NCI-H345 (cell line): ENCODE measurements at regions not wholly inside any gene's neighbourhood (a gene's known extent, or its start where the extent isn't known, plus 50 kb on each side); places are given as distances from the start of the nearest gene placed in this dataset.

Experiments
- DNase-seq: peaks from one replicate; lab custom pipeline; 2025; lab: John Stamatoyannopoulos, UW

GRCh38 chr11:112822478-112823274 lies 138.5 kb upstream of the NCAM1 start:
- peak; percentile 4 for DNase-seq

- DNase-seq: no peak
Measured at GRCh38 chr11:112826026-112826425, 135.2 kb upstream of the NCAM1 start.

- no peak for DNase-seq
Measured at GRCh38 chr11:112826788-112827187, 134.4 kb upstream of the NCAM1 start.

DNA sequence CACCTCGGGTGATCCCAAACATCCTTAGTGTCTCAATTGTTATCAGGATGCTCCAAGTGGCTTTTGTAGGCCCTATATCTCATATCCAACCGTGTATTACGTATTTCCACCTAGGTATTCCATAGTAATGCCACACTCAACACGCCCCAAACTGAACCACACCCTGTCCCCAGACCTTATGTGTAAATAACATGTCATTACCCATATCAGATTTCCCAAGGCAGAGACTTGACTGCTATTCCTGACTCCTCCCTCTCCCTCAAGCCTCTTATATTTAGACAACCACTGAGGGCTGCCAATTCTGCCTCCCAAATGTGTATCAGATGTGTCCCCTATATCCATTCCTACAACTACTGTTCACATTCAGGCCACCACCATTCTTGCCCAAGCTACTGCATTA lies 132.8 kb upstream of the NCAM1 start:
- no peak for DNase-seq

- DNase-seq: no peak
Measured at GRCh38 chr11:112829971-112830654, 131.1 kb upstream of the NCAM1 start.

- DNase-seq: no peak
Measured at GRCh38 chr11:112831041-112831440, 130.2 kb upstream of the NCAM1 start.

DNA sequence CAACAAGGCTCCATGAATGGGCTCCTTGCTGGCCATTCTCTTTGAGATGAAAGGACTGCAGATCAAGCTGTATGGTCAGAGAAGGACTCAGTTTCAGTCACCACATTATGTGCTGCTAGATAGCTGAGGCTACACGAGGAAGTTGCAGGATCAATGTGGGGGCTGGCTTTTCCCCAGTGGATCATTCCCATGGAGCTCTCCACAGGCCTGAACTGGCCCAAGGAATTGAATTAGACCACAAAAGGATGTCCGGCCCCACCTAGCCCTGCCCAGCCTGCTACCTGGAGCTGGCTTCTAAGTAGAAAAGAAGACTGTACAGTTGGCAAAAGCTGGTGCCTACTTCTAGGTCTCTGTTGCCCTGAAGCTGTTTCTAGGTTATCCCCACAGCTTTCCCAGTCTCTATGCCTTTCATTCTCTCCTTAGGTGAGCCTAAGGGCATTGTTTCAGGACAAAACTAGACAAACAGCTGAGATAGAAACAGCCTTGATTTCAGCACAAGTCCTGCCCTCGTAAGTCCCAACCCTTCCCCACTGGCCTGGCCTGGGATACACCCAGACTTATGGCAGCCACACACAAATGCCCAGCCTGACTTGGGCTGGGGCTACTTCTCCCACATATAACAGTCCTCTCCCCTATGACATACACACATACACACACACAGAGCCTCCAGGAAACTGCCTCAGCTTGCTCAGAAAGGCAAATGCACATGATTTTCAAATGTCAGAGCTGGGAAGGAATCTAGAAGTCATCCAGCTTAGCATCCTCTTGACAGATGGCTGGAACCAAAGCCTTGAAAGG lies 129.1 kb upstream of the NCAM1 start:
- no peak for DNase-seq

DNA sequence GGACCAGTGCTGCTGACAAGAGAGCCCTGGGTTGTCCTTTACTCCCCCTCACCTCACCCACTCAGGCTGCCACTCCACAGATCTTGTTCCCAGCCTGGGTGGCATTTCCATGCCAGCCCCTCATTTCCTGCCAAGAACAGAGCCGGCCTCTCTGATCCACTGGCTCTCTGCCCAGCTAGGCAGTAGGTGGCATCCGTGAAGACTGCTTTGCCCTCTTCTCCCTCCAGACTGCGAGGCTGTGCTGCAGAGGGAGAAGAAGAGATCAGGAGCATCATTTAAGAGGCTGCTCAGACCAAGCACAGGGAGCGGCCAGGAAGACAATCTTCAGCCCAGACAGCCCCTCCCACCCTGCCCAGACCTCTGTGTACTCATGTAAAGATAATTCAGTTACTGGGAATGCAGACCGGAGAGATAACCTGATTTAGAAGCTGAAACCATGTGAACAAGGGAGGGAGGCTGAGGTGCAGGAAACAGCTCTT lies 126.9 kb upstream of the NCAM1 start:
- peak; percentile 70 for DNase-seq

DNA sequence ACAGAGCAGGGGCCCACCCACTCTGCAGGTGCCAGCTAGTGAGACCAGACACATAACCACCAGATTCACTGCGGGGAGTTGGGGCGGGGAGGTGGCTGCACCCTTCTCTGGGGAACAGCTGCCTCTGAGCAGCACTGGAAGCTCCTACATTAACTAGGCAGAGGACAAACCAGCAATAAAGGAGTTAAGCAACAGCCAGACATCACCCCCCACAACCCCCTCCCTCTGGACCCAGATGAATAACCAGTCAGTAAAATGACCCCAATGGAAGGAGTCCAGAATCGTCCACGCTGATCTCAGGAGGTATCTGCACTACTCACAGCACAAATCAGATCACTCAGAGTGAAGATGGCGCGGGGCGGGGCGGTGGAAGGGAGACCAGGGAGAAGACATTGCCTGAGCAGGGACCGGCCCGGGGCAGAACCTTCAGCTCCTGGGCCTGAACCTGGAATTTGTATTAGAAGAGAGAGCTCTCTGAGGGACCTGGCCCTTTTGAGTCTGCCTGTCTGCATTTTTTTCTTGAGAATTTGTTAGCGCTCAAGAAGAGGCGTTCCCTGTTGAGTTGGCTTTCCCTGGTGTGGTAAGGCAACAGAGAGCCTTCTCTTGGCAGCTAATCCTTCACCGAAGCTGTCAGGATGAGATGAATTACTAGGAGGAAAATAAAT lies 125.5 kb upstream of the NCAM1 start:
- no peak for DNase-seq

DNA sequence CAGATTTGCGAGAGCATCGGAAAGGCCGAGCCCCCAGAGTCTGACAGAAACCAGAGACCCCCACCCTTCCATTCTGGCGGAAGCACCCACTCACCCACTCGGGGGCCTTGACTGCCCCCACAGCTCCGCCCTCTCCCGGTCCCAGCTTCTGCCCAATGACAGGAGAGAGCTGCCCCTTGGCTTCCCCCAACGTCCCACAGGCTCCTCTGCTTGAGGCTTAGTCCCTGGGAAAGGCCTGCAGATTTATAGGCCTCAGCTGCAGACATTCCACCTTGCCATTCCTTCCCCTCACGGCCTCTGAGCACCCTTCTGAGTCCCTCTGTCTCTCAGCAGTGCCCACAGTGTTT lies 125.0 kb upstream of the NCAM1 start:
- no peak for DNase-seq

GRCh38 chr11:112837162-112837826 lies 123.9 kb upstream of the NCAM1 start:
- peak; percentile 7 for DNase-seq

GRCh38 chr11:112839051-112839450 lies 122.2 kb upstream of the NCAM1 start:
- DNase-seq: no peak

GRCh38 chr11:112841729-112842128 lies 119.5 kb upstream of the NCAM1 start:
- no peak for DNase-seq

DNA sequence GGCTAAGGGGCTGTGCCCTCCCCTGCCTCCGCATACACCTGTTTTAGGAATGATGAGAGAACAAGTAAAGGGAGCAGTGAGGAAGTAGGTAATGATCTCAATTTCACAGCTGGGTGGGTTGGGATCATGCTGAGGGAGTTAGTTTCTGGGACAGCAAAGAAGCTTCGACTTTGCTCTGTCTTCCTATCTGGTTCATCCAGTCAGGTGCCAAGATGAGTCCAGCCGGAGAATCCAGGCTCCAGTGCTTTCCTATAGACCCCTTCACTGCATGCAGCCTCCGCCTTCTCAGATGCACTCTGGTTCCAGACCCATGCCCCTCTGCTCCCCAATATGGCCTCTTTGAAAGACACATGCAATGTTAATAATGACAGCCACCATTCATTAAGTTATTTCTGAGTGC lies 119.1 kb upstream of the NCAM1 start:
- no peak for DNase-seq

GRCh38 chr11:112844517-112844916 lies 116.7 kb upstream of the NCAM1 start:
- no peak for DNase-seq

DNA sequence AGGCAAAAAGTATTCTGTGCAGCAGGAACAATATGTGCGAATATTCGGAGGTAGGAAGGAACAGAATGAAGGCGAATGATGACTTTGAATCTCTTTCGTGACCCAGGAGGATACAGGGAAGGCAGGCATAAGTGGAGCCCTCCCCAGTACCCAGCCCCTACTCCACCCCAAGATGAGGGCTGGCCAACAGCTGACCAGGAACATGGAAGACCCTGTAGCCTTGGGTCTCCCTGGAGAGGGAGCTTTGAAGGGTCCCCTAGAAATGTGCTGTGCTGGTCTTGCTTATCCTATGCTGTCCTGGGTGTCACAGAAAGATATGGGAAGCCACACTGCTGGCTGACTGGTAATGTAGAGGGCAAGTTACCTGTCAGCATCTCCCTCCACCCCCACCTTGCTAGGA lies 113.7 kb upstream of the NCAM1 start:
- no peak for DNase-seq

- DNase-seq: no peak
Measured at GRCh38 chr11:112852143-112852866, 108.9 kb upstream of the NCAM1 start.

- no peak for DNase-seq
Measured at GRCh38 chr11:112856133-112856532, 105.1 kb upstream of the NCAM1 start.

GRCh38 chr11:112856591-112856990 lies 104.6 kb upstream of the NCAM1 start:
- no peak for DNase-seq

DNA sequence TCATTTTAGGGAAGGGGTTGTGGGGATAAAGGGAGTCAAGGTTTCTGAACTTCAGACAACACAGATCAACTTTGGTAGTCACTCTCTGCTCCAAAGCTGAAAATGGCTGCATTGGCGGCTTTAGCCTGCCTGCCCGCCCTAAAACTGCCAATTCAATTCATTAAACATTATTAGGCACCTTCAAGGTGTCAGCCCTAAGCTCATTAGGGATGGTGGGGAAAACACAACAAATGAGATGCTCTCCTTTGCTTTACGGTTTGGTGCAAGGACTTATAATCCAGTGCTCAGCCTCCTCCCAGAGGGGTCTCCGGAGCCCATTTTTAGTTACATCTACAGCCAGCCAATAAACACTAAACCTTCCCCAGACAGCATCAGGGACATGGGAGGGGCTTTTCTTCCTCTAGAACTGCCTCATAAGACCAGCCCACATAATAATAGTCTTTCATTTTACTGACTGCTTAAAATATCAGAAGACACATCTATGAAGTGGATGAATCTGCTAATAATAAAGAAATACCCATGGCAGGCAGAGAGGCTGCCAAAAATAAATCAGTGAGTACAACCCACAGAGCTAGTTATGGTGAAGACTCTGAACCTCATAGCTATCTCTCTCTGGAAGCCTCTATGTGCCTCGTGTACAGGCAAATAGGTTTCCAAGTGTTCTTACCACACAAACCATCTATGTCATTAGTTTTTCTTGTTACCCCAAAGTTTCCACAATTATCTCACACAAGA lies 102.8 kb upstream of the NCAM1 start:
- no peak for DNase-seq
